K562 (cell line): ENCODE measurements at regions not wholly inside any gene's neighbourhood (a gene's known extent, or its start where the extent isn't known, plus 50 kb on each side); places are given as distances from the start of the nearest gene placed in this dataset.

ENCODE experiments used
- FOSL1 ChIP-seq: fragments of 200-800 bp; sonication (Bioruptor generic); conservative IDR thresholded peaks from 2 replicates; pipeline ENCODE4 v1.6.1; 2016; ENCODE audit warnings: missing genetic modification characterization, missing compliant biosample characterization
- NKRF ChIP-seq: fragments of 450-650 bp; IDR thresholded peaks from 2 replicates; pipeline ENCODE4 v1.6.1; 2016; ENCODE audit warnings: borderline replicate concordance
- TCF7 ChIP-seq: sonication (generic); IDR thresholded peaks from 2 replicates; pipeline ENCODE4 v1.6.1; 2016; ENCODE audit warnings: antibody characterized with exemption, borderline replicate concordance
- ZNF583 ChIP-seq: fragments of 250-450 bp; sonication (Bioruptor Pico); IDR thresholded peaks from 2 replicates; pipeline ENCODE4 v1.4.0; 2020
- ZNF592 ChIP-seq: fragments of 450-650 bp; IDR thresholded peaks from 2 replicates; pipeline ENCODE4 v1.6.1; 2017; ENCODE audit warnings: antibody characterized with exemption, mild to moderate bottlenecking

- no peak for TF ChIP-seq TCF7
- no peak for TF ChIP-seq ZNF592
- TF ChIP-seq FOSL1 (tag), result no peak
- no peak for TF ChIP-seq ZNF583 (CRISPR knock-in tag)
- TF ChIP-seq NKRF, result no peak
These were observed 505.6 kb upstream of the SLC8A1 start for GRCh38 chr2:40957508-40957907.
